Esophagus muscularis mucosa (tissue), 4 donors: ENCODE measurements at regions not wholly inside any gene's neighbourhood (a gene's known extent, or its start where the extent isn't known, plus 50 kb on each side); places are given as distances from the start of the nearest gene placed in this dataset.

Experiments
- DNase-seq: peaks from one replicate; pipeline ENCODE4 v3.0.0-alpha.2; 2017; ENCODE audit errors: extremely low spot score
- H3K27ac ChIP-seq, 4 donors: fragments of 200-600 bp; sonication (generic); replicated peaks in 1 of 4; 1 replicate in 3 of 4; 2 replicates in 1 of 4; pipeline ENCODE4 v1.5.1; 2016 to 2019; ENCODE audit warnings: mild to moderate bottlenecking in 1 of 4
- H3K27me3 ChIP-seq, 4 donors: fragments of 200-600 bp; sonication (generic); one replicate each; pipeline versions ENCODE4 v1.5.1 to v1.6.0; 2016 to 2019
- H3K36me3 ChIP-seq, 4 donors: fragments of 200-600 bp; sonication (generic); one replicate each; pipeline ENCODE4 v1.5.1; 2016 to 2019
- H3K4me1 ChIP-seq, 4 donors: fragments of 200-600 bp; sonication (generic); one replicate each; pipeline ENCODE4 v1.5.1; 2016 to 2019
- H3K4me3 ChIP-seq, 4 donors: fragments of 200-600 bp; sonication (generic); 1 replicate in 2 of 4; 2 replicates in 2 of 4; pipeline ENCODE4 v1.5.1; 2016 to 2019; ENCODE audit warnings: mild to moderate bottlenecking in 4 of 4, moderate library complexity in 1 of 4
- H3K9me3 ChIP-seq, 4 donors: fragments of 200-600 bp; sonication (generic); 1 replicate in 3 of 4; 2 replicates in 1 of 4; pipeline ENCODE4 v1.5.1; 2016 to 2019
- EP300 ChIP-seq: sonication (generic); formaldehyde crosslinking; IDR thresholded peaks from one replicate; pipeline ENCODE4 v1.6.1; 2017; ENCODE audit warnings: antibody characterized with exemption
- POLR2A ChIP-seq: fragments of 450-650 bp; IDR thresholded peaks from one replicate; pipeline ENCODE4 v1.6.1; 2017; ENCODE audit warnings: antibody characterized with exemption, moderate library complexity, mild to moderate bottlenecking, low read depth
- POLR2AphosphoS5 ChIP-seq, 2 donors: sonication (generic); formaldehyde crosslinking; IDR thresholded peaks; one replicate each; pipeline ENCODE4 v1.6.1; 2017; ENCODE audit warnings: antibody characterized with exemption in 2 of 2
- WGBS: methylation state at CpG from one replicate; pipeline ENCODE4 v1.1.5; 2018; 5-methylcytosine and 5-hydroxymethylcytosine counted together
- intact Hi-C: fragments of 100-400 bp; cut with DNase I; formaldehyde crosslinking; loops from one replicate; pipeline ENCODE4 v1.15.1; 2023
- TF ChIP-seq, protein P1 (sequence below), 3 experiments: fragments of 200-600 bp in 2 of 3; fragments of 450-650 bp in 1 of 3; sonication (generic) in 2 of 3; IDR thresholded peaks; one replicate each; pipeline ENCODE4 v1.5.1; 2017 to 2019; ENCODE audit warnings: antibody characterized with exemption in 3 of 3, mild to moderate bottlenecking in 2 of 3, moderate library complexity in 1 of 3

DNA sequence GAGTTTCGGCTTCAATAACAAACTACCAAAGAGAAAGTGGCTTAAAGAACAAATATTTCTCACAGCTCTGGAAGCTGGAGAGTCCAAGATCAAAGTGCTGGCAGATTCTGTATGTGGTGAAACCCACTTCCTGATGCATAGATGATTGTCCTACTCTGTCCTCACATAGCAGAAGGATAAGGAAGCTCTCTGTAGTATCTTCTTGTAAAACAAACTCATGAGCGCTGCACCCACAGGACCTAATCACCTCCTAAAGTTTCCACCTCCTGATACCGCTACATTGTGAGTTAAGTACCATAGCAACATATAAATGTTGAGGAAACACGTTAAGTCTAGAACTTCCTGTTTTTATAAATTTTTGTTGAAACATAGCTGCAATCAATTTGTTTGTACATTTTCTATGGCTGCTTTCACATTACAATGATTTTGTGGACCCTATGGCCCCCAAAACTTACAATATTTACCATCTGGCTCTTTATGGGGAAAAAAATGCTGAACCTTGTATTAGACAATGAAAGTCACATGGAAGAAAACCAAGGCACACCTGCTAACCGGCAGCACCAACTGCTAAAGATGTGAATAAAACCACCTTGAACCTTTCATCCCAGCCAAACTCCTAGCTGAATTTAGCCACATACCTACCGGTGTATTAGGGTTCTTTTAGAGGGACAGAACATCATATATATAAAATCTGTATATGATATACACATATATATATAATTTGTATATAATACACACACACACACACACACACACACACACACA is 1423.4 kb downstream of the NCAM2 start:
- Histone ChIP-seq H3K4me3 (no peak overlapping the region), H3K36me3 (no peaks in the 10 kb centered on the region), H3K9me3 (no peaks in the 10 kb centered on the region), H3K27ac (no peak overlapping the region), H3K27me3 (no peaks in the 10 kb centered on the region), H3K4me1 (no peaks in the 10 kb centered on the region)
- no peak for DNase-seq
- TF ChIP-seq POLR2AphosphoS5 (IDR thresholded peaks at IDR 0.05) (no peak), EP300 (no peak), POLR2A (no peak)
- TF ChIP-seq, protein P1, sequence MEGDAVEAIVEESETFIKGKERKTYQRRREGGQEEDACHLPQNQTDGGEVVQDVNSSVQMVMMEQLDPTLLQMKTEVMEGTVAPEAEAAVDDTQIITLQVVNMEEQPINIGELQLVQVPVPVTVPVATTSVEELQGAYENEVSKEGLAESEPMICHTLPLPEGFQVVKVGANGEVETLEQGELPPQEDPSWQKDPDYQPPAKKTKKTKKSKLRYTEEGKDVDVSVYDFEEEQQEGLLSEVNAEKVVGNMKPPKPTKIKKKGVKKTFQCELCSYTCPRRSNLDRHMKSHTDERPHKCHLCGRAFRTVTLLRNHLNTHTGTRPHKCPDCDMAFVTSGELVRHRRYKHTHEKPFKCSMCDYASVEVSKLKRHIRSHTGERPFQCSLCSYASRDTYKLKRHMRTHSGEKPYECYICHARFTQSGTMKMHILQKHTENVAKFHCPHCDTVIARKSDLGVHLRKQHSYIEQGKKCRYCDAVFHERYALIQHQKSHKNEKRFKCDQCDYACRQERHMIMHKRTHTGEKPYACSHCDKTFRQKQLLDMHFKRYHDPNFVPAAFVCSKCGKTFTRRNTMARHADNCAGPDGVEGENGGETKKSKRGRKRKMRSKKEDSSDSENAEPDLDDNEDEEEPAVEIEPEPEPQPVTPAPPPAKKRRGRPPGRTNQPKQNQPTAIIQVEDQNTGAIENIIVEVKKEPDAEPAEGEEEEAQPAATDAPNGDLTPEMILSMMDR (IDR thresholded peaks at IDR 0.05) = no peak
- intact Hi-C loops = no loop called here
- 69% methylated on average over 6 of the region's 6 CpGs for WGBS

DNA sequence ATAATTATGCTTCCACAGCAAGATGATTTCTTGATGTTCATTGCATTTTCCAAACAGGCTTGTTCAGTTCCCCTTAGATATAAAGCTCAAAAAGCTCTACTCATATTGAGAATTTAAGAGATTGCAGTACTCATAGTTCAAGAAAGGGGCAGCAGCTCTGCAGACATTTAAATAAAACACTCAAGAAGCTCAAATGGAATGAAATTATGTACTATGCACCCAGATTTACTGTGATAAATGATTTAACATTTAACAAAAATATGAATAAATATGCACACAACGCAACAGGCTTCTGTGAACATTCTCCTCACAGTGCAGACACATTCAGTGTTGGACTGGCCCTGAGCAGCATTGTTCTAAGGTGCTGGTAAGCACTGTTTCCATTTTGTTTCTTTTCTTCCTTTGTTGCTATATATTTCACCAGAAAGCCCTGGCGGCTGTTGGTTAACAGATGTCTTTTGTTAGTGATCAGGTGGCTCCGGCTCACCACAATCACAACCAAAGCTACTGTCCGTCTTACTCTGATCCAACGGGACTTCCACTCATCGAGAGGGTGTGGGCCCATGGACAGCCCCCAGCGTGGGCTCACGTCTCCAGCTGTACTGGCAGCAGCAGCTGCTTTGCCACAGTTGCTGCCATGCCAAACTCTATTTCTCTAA is 1440.3 kb downstream of the NCAM2 start:
- no peaks in the 10 kb centered on the region for H3K9me3 ChIP-seq
- H3K27me3 ChIP-seq = no peaks in the 10 kb centered on the region
- no peak overlapping the region for H3K27ac ChIP-seq
- H3K4me3 ChIP-seq = no peak overlapping the region
- no peak for DNase-seq
- no peak for TF ChIP-seq EP300
- H3K4me1 ChIP-seq = no peaks in the 10 kb centered on the region
- 72% methylated on average over 8 of the region's 8 CpGs for WGBS
- no peaks in the 10 kb centered on the region for H3K36me3 ChIP-seq
- intact Hi-C loops = no loop called here

DNA sequence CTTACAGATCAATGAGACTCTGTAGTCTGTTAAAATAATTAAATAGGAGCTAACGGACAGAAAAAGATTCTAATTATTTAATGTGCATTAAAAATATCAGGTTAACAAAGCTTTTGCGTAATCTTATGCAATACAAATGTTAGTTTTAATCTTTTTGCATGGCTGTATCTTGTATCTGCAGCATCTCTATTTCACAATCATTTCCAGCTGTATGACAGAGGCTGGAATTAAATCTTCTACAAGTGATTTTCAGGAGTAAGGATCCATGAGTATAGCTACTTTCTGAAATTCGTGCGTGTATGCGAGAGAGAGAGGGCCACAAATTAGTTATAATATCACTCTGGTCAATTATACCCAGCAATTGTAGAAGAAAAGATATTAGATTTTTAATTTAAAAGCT is 1446.8 kb downstream of the NCAM2 start:
- no peak overlapping the region for H3K4me3 ChIP-seq
- H3K9me3 ChIP-seq = no peaks in the 10 kb centered on the region
- intact Hi-C loops = no loop called here
- H3K27me3 ChIP-seq = no peaks in the 10 kb centered on the region
- no peaks in the 10 kb centered on the region for H3K4me1 ChIP-seq
- TF ChIP-seq, protein P1 (IDR thresholded peaks at IDR 0.05) = no peak
- no peak for TF ChIP-seq POLR2AphosphoS5 (IDR thresholded peaks at IDR 0.05)
- TF ChIP-seq EP300 = no peak
- TF ChIP-seq POLR2A = no peak
- H3K27ac ChIP-seq = no peak overlapping the region
- no peak for DNase-seq
- WGBS = 64% methylated on average over 5 of the region's 5 CpGs
- H3K36me3 ChIP-seq = no peaks in the 10 kb centered on the region

DNA sequence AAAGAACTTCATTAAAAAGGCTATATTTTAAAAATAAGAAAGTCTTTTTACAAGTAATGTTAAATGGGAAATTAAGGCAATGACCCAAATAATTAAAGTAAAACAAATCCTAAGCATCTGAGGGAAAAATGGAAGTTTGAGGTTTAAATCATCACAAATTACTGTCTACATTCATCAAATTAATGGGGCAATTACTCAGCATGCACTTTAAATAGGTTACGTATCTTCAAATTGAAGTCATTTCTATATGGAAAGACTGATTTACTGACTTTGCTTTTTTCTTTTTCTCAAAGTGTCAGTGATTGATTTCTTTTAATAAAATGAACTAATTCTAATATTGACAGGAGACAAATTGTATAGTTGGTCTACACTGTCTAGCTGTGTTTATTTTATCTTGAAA is 1452.3 kb downstream of the NCAM2 start:
- H3K4me3 ChIP-seq = no peak overlapping the region
- no peak for DNase-seq
- no peak for TF ChIP-seq POLR2A
- TF ChIP-seq, protein P1 (IDR thresholded peaks at IDR 0.05) = no peak
- TF ChIP-seq EP300 = no peak
- no peak for TF ChIP-seq POLR2AphosphoS5 (IDR thresholded peaks at IDR 0.05)
- intact Hi-C loops = no loop called here
- no peaks in the 10 kb centered on the region for H3K9me3 ChIP-seq
- H3K4me1 ChIP-seq = no peaks in the 10 kb centered on the region
- WGBS = 70% methylated on average over 1 of the region's 1 CpG
- no peaks in the 10 kb centered on the region for H3K36me3 ChIP-seq
- no peaks in the 10 kb centered on the region for H3K27me3 ChIP-seq
- H3K27ac ChIP-seq = no peak overlapping the region

DNA sequence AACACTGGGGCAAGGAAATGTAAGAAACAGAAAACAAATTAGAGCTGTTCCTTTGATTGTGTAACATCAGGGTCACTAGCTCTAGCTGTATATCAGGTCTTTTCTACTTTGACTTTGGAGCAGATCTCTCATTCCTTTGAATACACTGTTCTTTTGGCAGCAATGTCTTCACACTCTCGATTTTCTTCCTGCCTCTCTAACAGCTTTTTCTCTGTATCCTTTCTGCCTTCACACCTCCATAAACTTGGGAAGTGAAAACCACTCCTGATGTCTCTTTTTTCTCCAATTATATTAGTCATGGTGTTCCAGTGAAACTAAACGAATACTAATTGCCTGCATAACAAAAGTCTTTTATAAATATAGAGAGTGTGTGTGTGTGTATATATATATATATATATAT is 1458.0 kb downstream of the NCAM2 start:
- 52% methylated on average over 2 of the region's 2 CpGs for whole genome bisulfite sequencing
- Histone ChIP-seq H3K36me3 (no peaks in the 10 kb centered on the region), H3K27me3 (no peaks in the 10 kb centered on the region), H3K9me3 (no peaks in the 10 kb centered on the region), H3K4me3 (no peak overlapping the region), H3K27ac (no peak overlapping the region), H3K4me1 (no peaks in the 10 kb centered on the region)
- TF ChIP-seq EP300 (no peak), POLR2A (no peak), POLR2AphosphoS5 (IDR thresholded peaks at IDR 0.05) (no peak)
- TF ChIP-seq, protein P1 (IDR thresholded peaks at IDR 0.05) = no peak
- no peak for DNase-seq
- intact Hi-C loops = no loop called here
